KMS-11 (cell line): ENCODE measurements at regions not wholly inside any gene's neighbourhood (a gene's known extent, or its start where the extent isn't known, plus 50 kb on each side); places are given as distances from the start of the nearest gene placed in this dataset.

Source experiments
- H2AFZ ChIP-seq: fragments of 200-600 bp; sonication (generic); 2 replicates; pipeline ENCODE4 v1.6.1; 2016; ENCODE audit warnings: antibody characterized with exemption, mixed run types, low read depth
- H3K27ac ChIP-seq: fragments of 200-600 bp; sonication (generic); 2 replicates; pipeline ENCODE4 v1.6.1; 2016; ENCODE audit warnings: mild to moderate bottlenecking, mixed run types
- H3K27me3 ChIP-seq: fragments of 200-600 bp; sonication (generic); 2 replicates; pipeline ENCODE4 v1.6.1; 2017; ENCODE audit warnings: mild to moderate bottlenecking, low read depth, mixed run types, moderate library complexity; ENCODE audit not compliant: insufficient read depth
- H3K36me3 ChIP-seq: fragments of 200-600 bp; sonication (generic); 2 replicates; pipeline ENCODE4 v1.6.1; 2017; ENCODE audit warnings: mild to moderate bottlenecking, mixed run types; ENCODE audit not compliant: insufficient read depth
- H3K4me1 ChIP-seq: fragments of 200-600 bp; sonication (generic); 2 replicates; pipeline ENCODE4 v1.6.1; 2016; ENCODE audit warnings: mild to moderate bottlenecking, low read depth, mixed run types; ENCODE audit not compliant: poor library complexity, severe bottlenecking
- H3K4me2 ChIP-seq: fragments of 200-600 bp; sonication (generic); 2 replicates; pipeline ENCODE4 v1.7.0; 2016; ENCODE audit warnings: mild to moderate bottlenecking, mixed run types
- H3K4me3 ChIP-seq: fragments of 200-600 bp; sonication (generic); IDR thresholded peaks from 2 replicates; pipeline ENCODE4 v1.6.1; 2017; ENCODE audit warnings: low read depth, low read length, mixed read lengths; ENCODE audit not compliant: insufficient read depth
- H3K79me2 ChIP-seq: fragments of 200-600 bp; sonication (generic); 2 replicates; pipeline ENCODE4 v1.6.1; 2016; ENCODE audit warnings: low read depth, mixed run types; ENCODE audit not compliant: insufficient read depth
- H3K9ac ChIP-seq: fragments of 200-600 bp; sonication (generic); 2 replicates; pipeline ENCODE4 v1.6.1; 2016; ENCODE audit warnings: mild to moderate bottlenecking, mixed run types
- H4K20me1 ChIP-seq: fragments of 200-600 bp; sonication (generic); 2 replicates; pipeline ENCODE4 v1.6.1; 2016; ENCODE audit warnings: mild to moderate bottlenecking, mixed run types; ENCODE audit not compliant: insufficient read depth
- TF ChIP-seq, protein P1 (sequence below): fragments of 200-600 bp; sonication (generic); conservative IDR thresholded peaks from 2 replicates; pipeline ENCODE4 v1.6.1; 2017; ENCODE audit warnings: low read depth, mild to moderate bottlenecking, antibody characterized with exemption, low read length, moderate library complexity, mixed read lengths

DNA sequence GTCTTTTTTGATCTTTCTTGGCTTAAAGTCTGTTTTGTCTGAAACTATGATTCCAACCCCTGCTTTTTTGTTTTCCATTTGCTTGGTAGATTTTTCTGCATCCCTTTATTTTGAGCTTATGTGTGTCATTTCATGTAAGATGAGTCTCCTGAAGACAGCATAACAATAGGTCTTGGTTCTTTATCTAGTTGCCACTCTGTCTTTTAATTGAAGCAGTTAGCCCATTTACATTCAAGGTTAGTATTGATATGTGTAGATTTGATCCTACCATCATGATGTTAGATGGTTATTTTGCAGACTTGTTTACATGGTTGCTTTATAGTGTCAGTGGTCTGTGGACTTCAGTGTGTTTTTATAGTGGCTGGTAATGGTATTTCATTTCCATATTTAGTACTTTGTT is 1678.9 kb downstream of the PCDH9 start:
- Histone ChIP-seq H3K4me2 (no peak overlapping the region), H3K79me2 (no peaks in the 10 kb centered on the region), H3K27me3 (no peaks in the 10 kb centered on the region), H3K36me3 (no peaks in the 10 kb centered on the region), H3K27ac (no peak overlapping the region), H3K9ac (no peak overlapping the region), H3K4me3 (no peak overlapping the region), H2AFZ (no peak overlapping the region), H3K4me1 (no peaks in the 10 kb centered on the region), H4K20me1 (no peaks in the 10 kb centered on the region)
- TF ChIP-seq, protein P1, sequence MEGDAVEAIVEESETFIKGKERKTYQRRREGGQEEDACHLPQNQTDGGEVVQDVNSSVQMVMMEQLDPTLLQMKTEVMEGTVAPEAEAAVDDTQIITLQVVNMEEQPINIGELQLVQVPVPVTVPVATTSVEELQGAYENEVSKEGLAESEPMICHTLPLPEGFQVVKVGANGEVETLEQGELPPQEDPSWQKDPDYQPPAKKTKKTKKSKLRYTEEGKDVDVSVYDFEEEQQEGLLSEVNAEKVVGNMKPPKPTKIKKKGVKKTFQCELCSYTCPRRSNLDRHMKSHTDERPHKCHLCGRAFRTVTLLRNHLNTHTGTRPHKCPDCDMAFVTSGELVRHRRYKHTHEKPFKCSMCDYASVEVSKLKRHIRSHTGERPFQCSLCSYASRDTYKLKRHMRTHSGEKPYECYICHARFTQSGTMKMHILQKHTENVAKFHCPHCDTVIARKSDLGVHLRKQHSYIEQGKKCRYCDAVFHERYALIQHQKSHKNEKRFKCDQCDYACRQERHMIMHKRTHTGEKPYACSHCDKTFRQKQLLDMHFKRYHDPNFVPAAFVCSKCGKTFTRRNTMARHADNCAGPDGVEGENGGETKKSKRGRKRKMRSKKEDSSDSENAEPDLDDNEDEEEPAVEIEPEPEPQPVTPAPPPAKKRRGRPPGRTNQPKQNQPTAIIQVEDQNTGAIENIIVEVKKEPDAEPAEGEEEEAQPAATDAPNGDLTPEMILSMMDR = no peak

- no peaks in the 10 kb centered on the region for H3K79me2 ChIP-seq
- no peak overlapping the region for H3K4me2 ChIP-seq
- H3K27ac ChIP-seq = no peak overlapping the region
- H3K4me3 ChIP-seq = no peak overlapping the region
- no peaks in the 10 kb centered on the region for H3K4me1 ChIP-seq
- no peaks in the 10 kb centered on the region for H4K20me1 ChIP-seq
- TF ChIP-seq, protein P1 = no peak
- H2AFZ ChIP-seq = no peak overlapping the region
- no peaks in the 10 kb centered on the region for H3K36me3 ChIP-seq
- H3K27me3 ChIP-seq = no peaks in the 10 kb centered on the region
- H3K9ac ChIP-seq = no peak overlapping the region
Measured at GRCh38 chr13:65540175-65540574, 1690.0 kb downstream of the PCDH9 start.

GRCh38 chr13:65535370-65535769 is 1694.8 kb downstream of the PCDH9 start:
- Histone ChIP-seq H3K27me3 (no peaks in the 10 kb centered on the region), H3K9ac (no peak overlapping the region), H3K4me1 (no peaks in the 10 kb centered on the region), H3K27ac (no peak overlapping the region), H3K4me3 (no peak overlapping the region), H3K36me3 (no peaks in the 10 kb centered on the region), H3K4me2 (no peak overlapping the region), H3K79me2 (no peaks in the 10 kb centered on the region), H4K20me1 (no peaks in the 10 kb centered on the region), H2AFZ (no peak overlapping the region)
- TF ChIP-seq, protein P1 = no peak

GRCh38 chr13:65532231-65532630 is 1697.9 kb downstream of the PCDH9 start:
- Histone ChIP-seq H3K27me3 (no peaks in the 10 kb centered on the region), H3K27ac (no peak overlapping the region), H3K79me2 (no peaks in the 10 kb centered on the region), H3K4me3 (no peak overlapping the region), H2AFZ (no peak overlapping the region), H3K4me2 (no peak overlapping the region), H3K4me1 (no peaks in the 10 kb centered on the region), H3K9ac (no peak overlapping the region), H4K20me1 (no peaks in the 10 kb centered on the region), H3K36me3 (no peaks in the 10 kb centered on the region)
- TF ChIP-seq, protein P1 = no peak

- Histone ChIP-seq H3K9ac (no peak overlapping the region), H3K4me2 (no peak overlapping the region), H3K27me3 (no peaks in the 10 kb centered on the region), H2AFZ (no peak overlapping the region), H3K79me2 (no peaks in the 10 kb centered on the region), H3K4me3 (no peak overlapping the region), H4K20me1 (no peaks in the 10 kb centered on the region), H3K36me3 (no peaks in the 10 kb centered on the region), H3K4me1 (no peaks in the 10 kb centered on the region), H3K27ac (no peak overlapping the region)
- TF ChIP-seq, protein P1 = no peak
Measured at GRCh38 chr13:65530688-65531087, 1699.4 kb downstream of the PCDH9 start.
